Gastrocnemius medialis (tissue), 4 donors: ENCODE measurements at regions not wholly inside any gene's neighbourhood (a gene's known extent, or its start where the extent isn't known, plus 50 kb on each side); places are given as distances from the start of the nearest gene placed in this dataset.

ENCODE experiments used
- ATAC-seq, 2 donors: fragments of 150-250 bp; one replicate each; pipeline ENCODE4 v1.9.1; 2016
- DNase-seq, 2 donors: peaks; one replicate each; pipeline ENCODE4 v3.0.0-alpha.2; 2019
- H3K27ac ChIP-seq, 4 donors: fragments of 200-600 bp; sonication (generic); 1 replicate in 1 of 4; 2 replicates in 3 of 4; pipeline ENCODE4 v1.5.1; 2016 to 2018; ENCODE audit warnings: mild to moderate bottlenecking in 2 of 4, moderate library complexity in 1 of 4
- H3K27me3 ChIP-seq, 3 donors: fragments of 200-600 bp; sonication (generic) in 2 of 3; 1 replicate in 1 of 3; 2 replicates in 2 of 3; pipeline versions ENCODE4 v1.5.1 to v1.6.0; 2016 to 2019; ENCODE audit warnings: mild to moderate bottlenecking in 1 of 3, moderate library complexity in 1 of 3
- H3K36me3 ChIP-seq, 2 donors: fragments of 200-600 bp; sonication (generic) in 1 of 2; one replicate each; pipeline ENCODE4 v1.5.1; 2017 to 2018
- H3K4me1 ChIP-seq, 2 donors: fragments of 200-600 bp; sonication (generic) in 1 of 2; one replicate each; pipeline ENCODE4 v1.5.1; 2016 to 2017; ENCODE audit warnings: mild to moderate bottlenecking in 2 of 2
- H3K4me3 ChIP-seq, 4 donors: fragments of 200-600 bp; sonication (generic) in 3 of 4; 1 replicate in 1 of 4; 2 replicates in 3 of 4; pipeline ENCODE4 v1.5.1; 2016 to 2019; ENCODE audit warnings: mild to moderate bottlenecking in 2 of 4
- H3K9me3 ChIP-seq, 3 donors: fragments of 200-600 bp; sonication (generic) in 2 of 3; 1 replicate in 1 of 3; 2 replicates in 2 of 3; pipeline ENCODE4 v1.5.1; 2016 to 2019
- CTCF ChIP-seq, 5 experiments: fragments of 450-650 bp in 3 of 5; fragments of 200-600 bp in 2 of 5; sonication (generic) in 2 of 5; IDR thresholded peaks in 4 of 5; conservative IDR thresholded peaks in 1 of 5; 1 replicate in 4 of 5; 2 replicates in 1 of 5; pipeline ENCODE4 v1.5.1; 2016 to 2019; ENCODE audit warnings: antibody characterized with exemption in 5 of 5, mild to moderate bottlenecking in 3 of 5, moderate library complexity in 3 of 5
- POLR2A ChIP-seq, 2 donors: fragments of 450-650 bp; IDR thresholded peaks; one replicate each; pipeline ENCODE4 v1.6.1; 2017; ENCODE audit warnings: antibody characterized with exemption in 2 of 2, mild to moderate bottlenecking in 2 of 2, moderate library complexity in 2 of 2
- in situ Hi-C, 4 donors: fragments of 200-750 bp; cut with MboI; loops; one replicate each; pipeline versions ENCODE4 v1.15.0 to v1.8.0; 2017; ENCODE audit warnings: low sequenced_read_pairs in 4 of 4
- intact Hi-C: fragments of 100-400 bp; cut with DNase I; formaldehyde crosslinking; loops from one replicate; pipeline ENCODE4 v1.15.1; 2023; ENCODE audit warnings: low total_unique reads

GRCh38 chr4:54414545-54414944 lies 185.5 kb downstream of the PDGFRA start:
- Histone ChIP-seq H3K9me3 (no peaks in the 10 kb centered on the region), H3K4me1 (no peaks in the 10 kb centered on the region), H3K36me3 (no peaks in the 10 kb centered on the region), H3K4me3 (no peak overlapping the region), H3K27ac (no peak overlapping the region), H3K27me3 (no peaks in the 10 kb centered on the region)
- in situ Hi-C loops (no loop called here), intact Hi-C loops (no loop called here)
- DNase-seq = no peak
- no peak for ATAC-seq
- no peak for TF ChIP-seq CTCF (IDR thresholded peaks at IDR 0.05 in 4 of 5, conservative IDR thresholded peaks at IDR 0.05 in 1 of 5)
- TF ChIP-seq POLR2A (IDR thresholded peaks at IDR 0.05) = no peak

GRCh38 chr4:54417476-54417875 lies 188.4 kb downstream of the PDGFRA start:
- in situ Hi-C loops (no loop called here), intact Hi-C loops (no loop called here)
- no peaks in the 10 kb centered on the region for H3K27me3 ChIP-seq
- TF ChIP-seq CTCF (IDR thresholded peaks at IDR 0.05 in 4 of 5, conservative IDR thresholded peaks at IDR 0.05 in 1 of 5) = no peak
- TF ChIP-seq POLR2A (IDR thresholded peaks at IDR 0.05) = no peak
- no peaks in the 10 kb centered on the region for H3K9me3 ChIP-seq
- DNase-seq = no peak
- ATAC-seq = no peak
- no peaks in the 10 kb centered on the region for H3K36me3 ChIP-seq
- H3K4me1 ChIP-seq = no peaks in the 10 kb centered on the region
- H3K4me3 ChIP-seq = no peak overlapping the region
- no peak overlapping the region for H3K27ac ChIP-seq

- in situ Hi-C loops (no loop called here), intact Hi-C loops (no loop called here)
- Histone ChIP-seq H3K9me3 (no peaks in the 10 kb centered on the region), H3K4me1 (no peaks in the 10 kb centered on the region), H3K27me3 (no peaks in the 10 kb centered on the region), H3K27ac (no peak overlapping the region), H3K4me3 (no peak overlapping the region), H3K36me3 (no peaks in the 10 kb centered on the region)
- DNase-seq (no peak), ATAC-seq (no peak)
- TF ChIP-seq CTCF (IDR thresholded peaks at IDR 0.05 in 4 of 5, conservative IDR thresholded peaks at IDR 0.05 in 1 of 5) = no peak
- TF ChIP-seq POLR2A (IDR thresholded peaks at IDR 0.05) = no peak
These were observed 189.4 kb downstream of the PDGFRA start for GRCh38 chr4:54418468-54418867.

GRCh38 chr4:54423066-54423465 lies 194.0 kb downstream of the PDGFRA start:
- in situ Hi-C loops = no loop called here

More at GRCh38 chr4:54423066-54423465, 194.0 kb downstream of the PDGFRA start:
- no peak for DNase-seq
- TF ChIP-seq POLR2A (IDR thresholded peaks at IDR 0.05) = no peak
- no peak for TF ChIP-seq CTCF (IDR thresholded peaks at IDR 0.05 in 4 of 5, conservative IDR thresholded peaks at IDR 0.05 in 1 of 5)
- no peaks in the 10 kb centered on the region for H3K36me3 ChIP-seq
- no peaks in the 10 kb centered on the region for H3K27me3 ChIP-seq
- no peak for ATAC-seq
- intact Hi-C loops = no loop called here
- no peak overlapping the region for H3K4me3 ChIP-seq
- H3K4me1 ChIP-seq = no peaks in the 10 kb centered on the region
- H3K9me3 ChIP-seq = no peaks in the 10 kb centered on the region
- no peak overlapping the region for H3K27ac ChIP-seq
